Stromal cell of bone marrow (primary cell): ENCODE measurements at regions not wholly inside any gene's neighbourhood (a gene's known extent, or its start where the extent isn't known, plus 50 kb on each side); places are given as distances from the start of the nearest gene placed in this dataset.

Source experiments
- DNase-seq: peaks from one replicate; pipeline ENCODE4 v3.0.0-alpha.2; 2012; ENCODE audit warnings: low read depth

- DNase-seq: no peak
Observed at GRCh38 chr18:40440088-40440487, 1514.9 kb upstream of the PIK3C3 start.

- DNase-seq: no peak
Observed at GRCh38 chr18:40437517-40437916, 1517.5 kb upstream of the PIK3C3 start.

GRCh38 chr18:40431071-40431985 lies 1523.7 kb upstream of the PIK3C3 start:
- DNase-seq: no peak

GRCh38 chr18:40423291-40423690 lies 1531.7 kb upstream of the PIK3C3 start:
- DNase-seq: no peak

- no peak for DNase-seq
Observed at GRCh38 chr18:40420675-40421074, 1534.4 kb upstream of the PIK3C3 start.

- no peak for DNase-seq
Observed at GRCh38 chr18:40417501-40417900, 1537.5 kb upstream of the PIK3C3 start.

- DNase-seq: no peak
Observed at GRCh38 chr18:40415821-40416220, 1539.2 kb upstream of the PIK3C3 start.

- DNase-seq: no peak
Observed at GRCh38 chr18:40415176-40415791, 1539.8 kb upstream of the PIK3C3 start.

GRCh38 chr18:40414155-40414754 lies 1540.8 kb upstream of the PIK3C3 start:
- DNase-seq: no peak

GRCh38 chr18:40413160-40413559 lies 1541.9 kb upstream of the PIK3C3 start:
- no peak for DNase-seq

- no peak for DNase-seq
Observed at GRCh38 chr18:40412410-40412809, 1542.6 kb upstream of the PIK3C3 start.

- DNase-seq: no peak
Observed at GRCh38 chr18:40407909-40408308, 1547.1 kb upstream of the PIK3C3 start.

- DNase-seq: no peak
Observed at GRCh38 chr18:40404284-40404683, 1550.8 kb upstream of the PIK3C3 start.

GRCh38 chr18:40402052-40402451 lies 1553.0 kb upstream of the PIK3C3 start:
- DNase-seq: no peak

- no peak for DNase-seq
Observed at GRCh38 chr18:40388121-40388520, 1566.9 kb upstream of the PIK3C3 start.

GRCh38 chr18:40387130-40387787 lies 1567.8 kb upstream of the PIK3C3 start:
- no peak for DNase-seq

GRCh38 chr18:40382197-40382596 lies 1572.8 kb upstream of the PIK3C3 start:
- DNase-seq: no peak

GRCh38 chr18:40380686-40381439 lies 1574.2 kb upstream of the PIK3C3 start:
- DNase-seq: no peak

GRCh38 chr18:40375837-40376236 lies 1579.2 kb upstream of the PIK3C3 start:
- no peak for DNase-seq

GRCh38 chr18:40371673-40372072 lies 1583.4 kb upstream of the PIK3C3 start:
- peak; percentile 9 for DNase-seq

- no peak for DNase-seq
Observed at GRCh38 chr18:40367576-40367975, 1587.5 kb upstream of the PIK3C3 start.

GRCh38 chr18:40366521-40366920 lies 1588.5 kb upstream of the PIK3C3 start:
- DNase-seq: no peak
